Adrenal gland (tissue), 9 donors: ENCODE measurements at regions not wholly inside any gene's neighbourhood (a gene's known extent, or its start where the extent isn't known, plus 50 kb on each side); places are given as distances from the start of the nearest gene placed in this dataset.

Experiments used
- DNase-seq, 7 donors: peaks; one replicate each; pipeline ENCODE4 v3.0.0-alpha.2; 2019 to 2020
- H3K27ac ChIP-seq, 5 donors: fragments of 200-600 bp; sonication (generic) in 4 of 5; 1 replicate in 3 of 5; 2 replicates in 2 of 5; pipeline versions ENCODE4 v1.5.1 to v1.8.0; 2016 to 2020; ENCODE audit warnings: mild to moderate bottlenecking in 1 of 5
- H3K27me3 ChIP-seq: fragments of 200-600 bp; 2 replicates; pipeline ENCODE4 v1.8.0; 2021
- H3K36me3 ChIP-seq, 2 donors: fragments of 200-600 bp; replicated peaks in 1 of 2; 1 replicate in 1 of 2; 2 replicates in 1 of 2; pipeline versions ENCODE4 v1.5.1 to v1.8.0; 2018 to 2022
- H3K4me1 ChIP-seq, 2 donors: fragments of 200-600 bp; replicated peaks in 1 of 2; 1 replicate in 1 of 2; 2 replicates in 1 of 2; pipeline versions ENCODE4 v1.5.1 to v1.8.0; 2018 to 2021
- H3K4me3 ChIP-seq, 4 donors: fragments of 200-600 bp; sonication (generic) in 3 of 4; one replicate each; pipeline ENCODE4 v1.5.1; 2016 to 2018
- H3K9me3 ChIP-seq, 3 donors: fragments of 200-600 bp; sonication (generic) in 1 of 3; replicated peaks in 1 of 3; 1 replicate in 2 of 3; 2 replicates in 1 of 3; pipeline versions ENCODE4 v1.5.1 to v1.8.0; 2016 to 2021
- CTCF ChIP-seq, 6 experiments: fragments of 450-650 bp in 4 of 6; fragments of 200-600 bp in 2 of 6; sonication (generic) in 1 of 6; IDR thresholded peaks; 1 replicate in 5 of 6; 2 replicates in 1 of 6; pipeline versions ENCODE4 v1.5.1 to v1.8.0; 2016 to 2021; ENCODE audit warnings: antibody characterized with exemption in 6 of 6, mild to moderate bottlenecking in 2 of 6, moderate library complexity in 1 of 6
- POLR2A ChIP-seq, 2 donors: fragments of 450-650 bp; IDR thresholded peaks; one replicate each; pipeline ENCODE4 v1.6.1; 2017; ENCODE audit warnings: antibody characterized with exemption in 2 of 2, mild to moderate bottlenecking in 2 of 2, moderate library complexity in 1 of 2
- WGBS, 4 donors: extraction: QIAGEN DNeasy Blood & Tissue Kit in 2 of 4; methylation state at CpG; one replicate each; pipeline versions ENCODE4 v1.1.5 to v1.1.7; 2013 to 2017; 5-methylcytosine and 5-hydroxymethylcytosine counted together
- intact Hi-C, 2 donors: fragments of 100-400 bp; cut with DNase I; formaldehyde crosslinking; loops; one replicate each; pipeline versions ENCODE4 v1.14.1 to v1.15.0; 2022 to 2023
- donor health status: healthy with polysubstance abuse.
- donor health status: Bipolar disorder and iron deficiency.
- donor health status: DM: yes; HTN: yes; CAD: no.
- donor health status: DM: no; HTN: no; CAD: no.
- donor health status: DM: no; HTN: no; CAD: no.

- WGBS, 4 donors = 72 to 89% (median 78%) methylated on average over 2 to 5 of the region's 5 CpGs
- TF ChIP-seq POLR2A (IDR thresholded peaks at IDR 0.05) = no peak
- no peak for TF ChIP-seq CTCF (IDR thresholded peaks at IDR 0.05)
- intact Hi-C loops = no loop called here
- Histone ChIP-seq H3K9me3 (no peaks in the 10 kb centered on the region), H3K4me3 (no peak overlapping the region), H3K36me3 (no peaks in the 10 kb centered on the region), H3K27ac (no peak overlapping the region), H3K27me3 (no peaks in the 10 kb centered on the region), H3K4me1 (no peaks in the 10 kb centered on the region)
- no peak for DNase-seq
These were observed 192.1 kb upstream of the NCAM1 start for GRCh38 chr11:112769170-112769569.

- no peak for DNase-seq
- Histone ChIP-seq H3K9me3 (no peaks in the 10 kb centered on the region), H3K27me3 (no peaks in the 10 kb centered on the region), H3K4me1 (no peaks in the 10 kb centered on the region), H3K4me3 (no peak overlapping the region), H3K36me3 (no peaks in the 10 kb centered on the region), H3K27ac (no peak overlapping the region)
- TF ChIP-seq CTCF (IDR thresholded peaks at IDR 0.05) (no peak), POLR2A (IDR thresholded peaks at IDR 0.05) (no peak)
- intact Hi-C loops = no loop called here
- WGBS, 4 donors = 71 to 76% (median 76%) methylated on average over 3 to 4 of the region's 4 CpGs
These were observed 191.6 kb upstream of the NCAM1 start for GRCh38 chr11:112769584-112769983.

GRCh38 chr11:112770033-112770432, 191.2 kb upstream of the NCAM1 start:
- no peak overlapping the region for H3K4me3 ChIP-seq
- WGBS, 4 donors = 76 to 87% (median 81%) methylated on average over 5 of the region's 5 CpGs
- H3K9me3 ChIP-seq = no peaks in the 10 kb centered on the region
- no peaks in the 10 kb centered on the region for H3K4me1 ChIP-seq
- H3K36me3 ChIP-seq = no peaks in the 10 kb centered on the region
- no peak for DNase-seq
- no peak overlapping the region for H3K27ac ChIP-seq
- H3K27me3 ChIP-seq = no peaks in the 10 kb centered on the region
- TF ChIP-seq POLR2A (IDR thresholded peaks at IDR 0.05) (no peak), CTCF (IDR thresholded peaks at IDR 0.05) (no peak)
- intact Hi-C loops = no loop called here

DNA sequence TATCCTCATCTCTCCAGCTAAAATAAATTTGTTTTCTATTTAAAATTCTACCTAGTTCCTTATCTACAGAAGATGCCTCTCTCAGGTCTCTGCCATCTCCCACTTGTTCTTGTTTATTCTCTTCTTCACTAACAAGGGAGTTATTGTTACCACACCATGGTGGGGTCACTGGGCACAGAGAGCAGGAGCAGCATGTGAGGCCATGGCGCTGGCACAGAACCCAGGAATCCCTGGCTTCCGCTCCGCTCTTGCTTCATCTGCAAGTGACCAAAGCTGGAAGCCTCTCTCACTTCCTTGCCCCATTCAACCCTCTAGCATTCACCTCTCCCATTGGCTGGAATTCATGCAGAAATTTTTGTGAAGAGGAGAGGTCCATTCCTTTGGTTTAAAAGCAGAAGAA, 190.7 kb upstream of the NCAM1 start:
- no peaks in the 10 kb centered on the region for H3K36me3 ChIP-seq
- no peaks in the 10 kb centered on the region for H3K27me3 ChIP-seq
- WGBS, 4 donors = 96 to 98% (median 97%) methylated on average over 3 of the region's 3 CpGs
- no peak overlapping the region for H3K4me3 ChIP-seq
- TF ChIP-seq POLR2A (IDR thresholded peaks at IDR 0.05) (no peak), CTCF (IDR thresholded peaks at IDR 0.05) (no peak)
- DNase-seq = no peak
- H3K27ac ChIP-seq = no peak overlapping the region
- H3K9me3 ChIP-seq = no peaks in the 10 kb centered on the region
- intact Hi-C loops = no loop called here
- H3K4me1 ChIP-seq = no peaks in the 10 kb centered on the region
